Keratinocyte (primary cell): ENCODE measurements at regions not wholly inside any gene's neighbourhood (a gene's known extent, or its start where the extent isn't known, plus 50 kb on each side); places are given as distances from the start of the nearest gene placed in this dataset.

Experiments used
- DNase-seq: peaks from one replicate; pipeline ENCODE4 v3.0.0-alpha.2; 2011; ENCODE audit warnings: low read depth, missing footprints, low spot score
- FAIRE-seq: peaks from 2 replicates; lab custom pipeline; 2011; peaks lifted over from hg19 to GRCh38; lab: Jason Lieb, UNC
- H2AFZ ChIP-seq: 2 replicates; pipeline ENCODE4 v1.6.0; 2012; ENCODE audit warnings: low read length, control low read depth, inconsistent platforms; ENCODE audit not compliant: control insufficient read depth
- H3K27ac ChIP-seq: 2 replicates; pipeline ENCODE4 v1.5.1; 2011; ENCODE audit warnings: low read length; ENCODE audit not compliant: control insufficient read depth, insufficient read depth
- H3K27me3 ChIP-seq: 3 replicates; pipeline ENCODE4 v1.6.0; 2011; ENCODE audit warnings: low read length; ENCODE audit not compliant: control insufficient read depth, insufficient read depth; ENCODE audit errors: extremely low read depth
- H3K36me3 ChIP-seq, 2 experiments: 2 replicates in 1 of 2; 3 replicates in 1 of 2; pipeline ENCODE4 v1.5.1; 2011; ENCODE audit warnings: low read length in 2 of 2, mild to moderate bottlenecking in 1 of 2; ENCODE audit not compliant: control insufficient read depth in 2 of 2, insufficient read depth in 2 of 2; ENCODE audit errors: extremely low read depth in 1 of 2
- H3K4me1 ChIP-seq: 3 replicates; pipeline ENCODE4 v1.5.1; 2011; ENCODE audit warnings: low read length; ENCODE audit not compliant: control insufficient read depth, insufficient read depth; ENCODE audit errors: extremely low read depth
- H3K4me2 ChIP-seq: 3 replicates; pipeline ENCODE4 v1.6.0; 2011; ENCODE audit warnings: low read depth, low read length; ENCODE audit not compliant: control insufficient read depth, insufficient read depth; ENCODE audit errors: extremely low read depth
- H3K4me3 ChIP-seq, 3 experiments: fragments of 200-600 bp in 1 of 3; sonication (generic) in 1 of 3; 2 replicates in 2 of 3; 3 replicates in 1 of 3; pipeline ENCODE4 v1.5.1; 2011 to 2016; ENCODE audit warnings: low read length in 3 of 3, mild to moderate bottlenecking in 3 of 3, control low read depth in 2 of 3, inconsistent platforms in 1 of 3, low read depth in 1 of 3, mixed read lengths in 1 of 3, mixed run types in 1 of 3, moderate library complexity in 1 of 3; ENCODE audit not compliant: control insufficient read depth in 2 of 3, insufficient read depth in 2 of 3; ENCODE audit errors: extremely low read depth in 1 of 3
- H3K79me2 ChIP-seq: 2 replicates; pipeline ENCODE4 v1.6.0; 2012; ENCODE audit warnings: low read length; ENCODE audit not compliant: control insufficient read depth, insufficient read depth
- H3K9ac ChIP-seq: 3 replicates; pipeline ENCODE4 v1.6.0; 2011; ENCODE audit warnings: low read length; ENCODE audit not compliant: control insufficient read depth, insufficient read depth; ENCODE audit errors: extremely low read depth
- H3K9me1 ChIP-seq: 3 replicates; pipeline ENCODE4 v1.6.0; 2011; ENCODE audit warnings: low read length; ENCODE audit not compliant: control insufficient read depth, insufficient read depth; ENCODE audit errors: extremely low read depth
- H3K9me3 ChIP-seq: 2 replicates; pipeline ENCODE4 v1.5.1; 2012; ENCODE audit warnings: low read depth, low read length; ENCODE audit not compliant: control insufficient read depth
- H4K20me1 ChIP-seq: 3 replicates; pipeline ENCODE4 v1.6.0; 2011; ENCODE audit warnings: low read length; ENCODE audit not compliant: control insufficient read depth, insufficient read depth; ENCODE audit errors: extremely low read depth
- CTCF ChIP-seq, 3 experiments: IDR thresholded peaks in 1 of 3; conservative IDR thresholded peaks in 1 of 3; optimal IDR thresholded peaks in 1 of 3; 2 replicates in 2 of 3; 3 replicates in 1 of 3; pipeline versions ENCODE3 to v1.5.1; 2011; ENCODE audit warnings: low read length in 3 of 3, mild to moderate bottlenecking in 3 of 3, moderate library complexity in 2 of 3, control low read depth in 1 of 3, inconsistent platforms in 1 of 3; ENCODE audit not compliant: insufficient read depth in 2 of 3; ENCODE audit errors: extremely low read depth in 1 of 3
- EZH2 ChIP-seq: IDR thresholded peaks from one replicate; pipeline ENCODE4 v1.6.1; 2012; ENCODE audit warnings: inconsistent platforms, mild to moderate bottlenecking, low read length, moderate library complexity
- dilution Hi-C: fragments of 300-500 bp; cut with MboI; formaldehyde crosslinking; loops from one replicate; pipeline ENCODE4 v1.7.0; 2020; ENCODE audit warnings: low sequenced_read_pairs; ENCODE audit not compliant: extremely low pct_ligation_motif_present

GRCh38 chr13:48890391-48890790, 85.3 kb upstream of the FNDC3A start:
- H3K9me1 ChIP-seq: no peaks in the 10 kb centered on the region
- H3K4me1 ChIP-seq: peaks cover 18% of the 10 kb centered on the region
- no peaks in the 10 kb centered on the region for H3K79me2 ChIP-seq
- no peaks in the 10 kb centered on the region for H3K27me3 ChIP-seq
- no peak overlapping the region for H3K4me2 ChIP-seq
- DNase-seq: no peak
- no peaks in the 10 kb centered on the region for H4K20me1 ChIP-seq
- no peak for FAIRE-seq
- no peak overlapping the region for H3K9ac ChIP-seq
- no peaks in the 10 kb centered on the region for H3K36me3 ChIP-seq
- TF ChIP-seq EZH2 (no peak), CTCF (optimal IDR thresholded peaks at IDR 0.05 in 1 of 3, IDR thresholded peaks at IDR 0.05 in 1 of 3, conservative IDR thresholded peaks at IDR 0.05 in 1 of 3; ENCODE audit: extremely low read depth in 1 of 3, insufficient read depth in 2 of 3, low read length in 3 of 3) (no peak)
- no peak overlapping the region for H2AFZ ChIP-seq
- dilution Hi-C loops: no loop called here
- H3K27ac ChIP-seq: no peak overlapping the region
- no peaks in the 10 kb centered on the region for H3K9me3 ChIP-seq
- no peak overlapping the region for H3K4me3 ChIP-seq

- FAIRE-seq (peak; percentile 90), DNase-seq (peak; percentile 45)
- H3K9me1 ChIP-seq: no peaks in the 10 kb centered on the region
- H3K4me1 ChIP-seq: peaks cover 22% of the 10 kb centered on the region
- H3K4me2 ChIP-seq: peak overlapping the region; percentile 39
- H3K27ac ChIP-seq: peak overlapping the region; percentile 71
- no peaks in the 10 kb centered on the region for H3K9me3 ChIP-seq
- H3K36me3 ChIP-seq: no peaks in the 10 kb centered on the region
- dilution Hi-C loops: no loop called here
- H3K9ac ChIP-seq: no peak overlapping the region
- peak overlapping the region in 1 of 3 experiments; percentile 3 for H3K4me3 ChIP-seq
- no peak overlapping the region for H2AFZ ChIP-seq
- no peaks in the 10 kb centered on the region for H4K20me1 ChIP-seq
- H3K27me3 ChIP-seq: no peaks in the 10 kb centered on the region
- TF ChIP-seq EZH2: no peak
- no peaks in the 10 kb centered on the region for H3K79me2 ChIP-seq
Observed at GRCh38 chr13:48891586-48891985, 84.1 kb upstream of the FNDC3A start.

GRCh38 chr13:48892053-48892687, 83.5 kb upstream of the FNDC3A start:
- H3K4me3 ChIP-seq: peak overlapping the region in 1 of 3 experiments; percentile 3
- H3K4me2 ChIP-seq: peak overlapping the region; percentile 49
- H3K27ac ChIP-seq: peak overlapping the region; percentile 71
- H3K9me3 ChIP-seq: no peaks in the 10 kb centered on the region
- peak; percentile 92 for FAIRE-seq
- H3K4me1 ChIP-seq: peaks cover 22% of the 10 kb centered on the region
- H3K36me3 ChIP-seq: no peaks in the 10 kb centered on the region
- no peaks in the 10 kb centered on the region for H3K27me3 ChIP-seq
- TF ChIP-seq CTCF (optimal IDR thresholded peaks at IDR 0.05 in 1 of 3, IDR thresholded peaks at IDR 0.05 in 1 of 3, conservative IDR thresholded peaks at IDR 0.05 in 1 of 3; ENCODE audit: extremely low read depth in 1 of 3, insufficient read depth in 2 of 3, low read length in 3 of 3) (no peak), EZH2 (no peak)
- H3K9me1 ChIP-seq: no peaks in the 10 kb centered on the region
- H3K79me2 ChIP-seq: no peaks in the 10 kb centered on the region
- dilution Hi-C loops: no loop called here
- no peaks in the 10 kb centered on the region for H4K20me1 ChIP-seq
- DNase-seq: peak; percentile 88
- no peak overlapping the region for H3K9ac ChIP-seq
- no peak overlapping the region for H2AFZ ChIP-seq
